K562 (cell line): ENCODE measurements at regions not wholly inside any gene's neighbourhood (a gene's known extent, or its start where the extent isn't known, plus 50 kb on each side); places are given as distances from the start of the nearest gene placed in this dataset.

Source experiments
- ATAC-seq: fragments of 200-7000 bp; cut with Tn5 transposase; 3 replicates; pipeline ENCODE4 v1.9.1; 2020; ENCODE audit warnings: moderate library complexity
- BruUV-seq: library from RNA; stranded (reverse); fragments of 400-500 nt; replicated peaks from 2 replicates; lab custom pipeline; 2021; lab: Mats Ljungman, UMichigan
- CTCF ChIA-PET: fragments of 300-600 bp; formaldehyde crosslinking; extraction: SDS; loops from one replicate; lab custom pipeline; 2021; ENCODE audit warnings: low intra/inter-chr PET ratio; lab: Yijun Ruan, JAX
- POLR2A ChIA-PET: fragments of 300-600, 350-650 bp; sonication (Branson Sonifier 250); formaldehyde crosslinking; extraction: SDS; loops from one replicate; lab custom pipeline; 2021; ENCODE audit warnings: antibody characterized with exemption, inconsistent platforms; lab: Yijun Ruan, JAX
- DNase-seq, 4 experiments: peaks; one replicate each; pipeline versions ENCODE4 v3.0.0 to v3.0.0-alpha.2; 2011 to 2018; ENCODE audit warnings: low spot score in 3 of 4, mixed read lengths in 3 of 4; ENCODE audit errors: extremely low read depth in 1 of 4
- FAIRE-seq: peaks from 2 replicates; lab custom pipeline; 2011; peaks lifted over from hg19 to GRCh38; lab: Jason Lieb, UNC
- H2AFZ ChIP-seq: 2 replicates; pipeline ENCODE4 v1.6.0; 2011; ENCODE audit warnings: low read depth, low read length, control low read depth, inconsistent platforms
- H3K27ac ChIP-seq: fragments of 200-600 bp; 3 replicates; pipeline ENCODE4 v1.8.0; 2011; ENCODE audit warnings: low read depth, mild to moderate bottlenecking, control low read depth, inconsistent platforms, low read length, moderate library complexity, mixed read lengths; ENCODE audit errors: extremely low read depth
- H3K27me3 ChIP-seq, 2 experiments: fragments of 300-600 bp in 1 of 2; 2 replicates in 1 of 2; 3 replicates in 1 of 2; pipeline versions ENCODE4 v1.6.0 to v1.8.0; 2011; ENCODE audit warnings: inconsistent platforms in 2 of 2, low read length in 2 of 2, mild to moderate bottlenecking in 1 of 2, mixed read lengths in 1 of 2, moderate library complexity in 1 of 2; ENCODE audit not compliant: control insufficient read depth in 2 of 2, insufficient read depth in 2 of 2
- H3K36me3 ChIP-seq: fragments of 300-600 bp; 3 replicates; pipeline ENCODE4 v1.8.0; 2011; ENCODE audit warnings: mild to moderate bottlenecking, low read length, inconsistent platforms; ENCODE audit not compliant: control insufficient read depth, insufficient read depth
- H3K4me1 ChIP-seq, 2 experiments: fragments of 200-600 bp in 1 of 2; replicated peaks in 1 of 2; 2 replicates in 1 of 2; 3 replicates in 1 of 2; pipeline versions ENCODE4 v1.5.1 to v1.8.0; 2011; ENCODE audit warnings: inconsistent platforms in 2 of 2, low read length in 2 of 2, mild to moderate bottlenecking in 1 of 2, mixed read lengths in 1 of 2, moderate library complexity in 1 of 2; ENCODE audit not compliant: control insufficient read depth in 2 of 2, insufficient read depth in 2 of 2
- H3K4me2 ChIP-seq: 2 replicates; pipeline ENCODE4 v1.6.1; 2011; ENCODE audit warnings: low read length, control low read depth, inconsistent platforms, mixed read lengths; ENCODE audit not compliant: insufficient read depth
- H3K4me3 ChIP-seq: fragments of 200-600 bp; sonication (generic), shearing (Covaris generic); 2 replicates; pipeline ENCODE4 v1.5.1; 2016; ENCODE audit warnings: control low read depth, inconsistent platforms
- H3K79me2 ChIP-seq: fragments of 200-600 bp; 3 replicates; pipeline ENCODE4 v1.8.0; 2011; ENCODE audit warnings: low read length, inconsistent platforms; ENCODE audit not compliant: control insufficient read depth, insufficient read depth
- H3K9ac ChIP-seq, 2 experiments: 2 replicates each; pipeline versions ENCODE4 v1.6.0 to v1.6.1; 2011; ENCODE audit warnings: low read depth in 2 of 2, low read length in 2 of 2, control low read depth in 1 of 2, inconsistent platforms in 1 of 2, mild to moderate bottlenecking in 1 of 2, mixed read lengths in 1 of 2; ENCODE audit not compliant: insufficient read depth in 1 of 2
- H3K9me1 ChIP-seq: one replicate; pipeline ENCODE4 v1.6.0; 2011; ENCODE audit warnings: inconsistent platforms, mild to moderate bottlenecking, low read length, moderate library complexity; ENCODE audit not compliant: control insufficient read depth, insufficient read depth
- H3K9me3 ChIP-seq: replicated peaks from 2 replicates; pipeline ENCODE4 v1.5.1; 2011; ENCODE audit warnings: low read depth, low read length, inconsistent platforms; ENCODE audit not compliant: control insufficient read depth, insufficient read depth
- H4K20me1 ChIP-seq: replicated peaks from 2 replicates; pipeline ENCODE4 v1.6.1; 2011; ENCODE audit warnings: low read length, inconsistent platforms, mixed read lengths; ENCODE audit not compliant: control insufficient read depth, insufficient read depth
- ERF ChIP-seq: fragments of 450-650 bp; formaldehyde crosslinking; IDR thresholded peaks from 2 replicates; pipeline ENCODE4 v1.4.0; 2020; ENCODE audit warnings: mild to moderate bottlenecking, mixed read lengths
- FOXA3 ChIP-seq, 2 experiments: fragments of 450-650 bp in 1 of 2; sonication (generic) in 1 of 2; formaldehyde crosslinking; IDR thresholded peaks in 1 of 2; conservative IDR thresholded peaks in 1 of 2; 2 replicates each; pipeline versions ENCODE4 v1.4.0 to v1.8.0; 2020 to 2022; ENCODE audit warnings: mild to moderate bottlenecking in 2 of 2, missing genetic modification reagents in 1 of 2
- HMG20A ChIP-seq: fragments of 450-650 bp; formaldehyde crosslinking; conservative IDR thresholded peaks from 2 replicates; pipeline ENCODE4 v1.4.0; 2020; ENCODE audit warnings: mild to moderate bottlenecking, mixed read lengths
- HNRNPL ChIP-seq: fragments of 200-400 bp; formaldehyde crosslinking; IDR thresholded peaks from 2 replicates; pipeline ENCODE4 v1.6.1; 2017; ENCODE audit warnings: low read depth, mild to moderate bottlenecking, low read length
- KLF1 ChIP-seq: fragments of 450-650 bp; IDR thresholded peaks from 2 replicates; pipeline ENCODE4 v1.6.1; 2016; ENCODE audit warnings: missing genetic modification characterization, missing compliant biosample characterization
- POLR2H ChIP-seq: IDR thresholded peaks from 2 replicates; pipeline ENCODE4 v1.6.1; 2016; ENCODE audit warnings: missing genetic modification characterization, low read depth, mild to moderate bottlenecking, control low read depth, missing compliant biosample characterization, moderate library complexity
- SMC3 ChIP-seq: conservative IDR thresholded peaks from 2 replicates; pipeline ENCODE4 v1.6.1; 2011; ENCODE audit warnings: low read depth, low read length, improper control_type of control experiment; ENCODE audit not compliant: insufficient read depth
- SRSF7 ChIP-seq: fragments of 200-400 bp; formaldehyde crosslinking; optimal IDR thresholded peaks from 2 replicates; pipeline ENCODE3; 2017; ENCODE audit warnings: mild to moderate bottlenecking, low read depth, low read length
- TFAM ChIP-seq: fragments of 250-450 bp; sonication (Bioruptor Pico); conservative IDR thresholded peaks from 2 replicates; pipeline ENCODE4 v1.5.0; 2021; ENCODE audit warnings: mild to moderate bottlenecking, moderate library complexity
- WGBS: fragments of 100-300 bp; shearing (Covaris generic); methylation state at CpG from one replicate; pipeline ENCODE4 v1.1.6; 2016; ENCODE audit warnings: low coverage, mixed read lengths; ENCODE audit not compliant: insufficient coverage; ENCODE audit errors: missing lambda C conversion rate; 5-methylcytosine and 5-hydroxymethylcytosine counted together
- in situ Hi-C: fragments of 300-500 bp; cut with MboI; formaldehyde crosslinking; loops from 4 replicates; pipeline ENCODE4 v1.15.0; 2018; ENCODE audit warnings: inconsistent platforms, mixed read lengths
- intact Hi-C: fragments of 100-400 bp; cut with micrococcal nuclease; formaldehyde crosslinking; loops from 2 replicates; pipeline ENCODE4 v1.14.2; 2022
- TF ChIP-seq, protein P1 (sequence below): sonication (generic); formaldehyde crosslinking; IDR thresholded peaks from 2 replicates; pipeline ENCODE4 v1.8.0; 2022; ENCODE audit warnings: missing genetic modification reagents, mild to moderate bottlenecking, moderate library complexity, borderline replicate concordance
- TF ChIP-seq, protein P2 (sequence below): fragments of 200-400 bp; formaldehyde crosslinking; IDR thresholded peaks from 2 replicates; pipeline ENCODE4 v1.6.1; 2017; ENCODE audit warnings: mild to moderate bottlenecking, low read depth, low read length, moderate library complexity

DNA sequence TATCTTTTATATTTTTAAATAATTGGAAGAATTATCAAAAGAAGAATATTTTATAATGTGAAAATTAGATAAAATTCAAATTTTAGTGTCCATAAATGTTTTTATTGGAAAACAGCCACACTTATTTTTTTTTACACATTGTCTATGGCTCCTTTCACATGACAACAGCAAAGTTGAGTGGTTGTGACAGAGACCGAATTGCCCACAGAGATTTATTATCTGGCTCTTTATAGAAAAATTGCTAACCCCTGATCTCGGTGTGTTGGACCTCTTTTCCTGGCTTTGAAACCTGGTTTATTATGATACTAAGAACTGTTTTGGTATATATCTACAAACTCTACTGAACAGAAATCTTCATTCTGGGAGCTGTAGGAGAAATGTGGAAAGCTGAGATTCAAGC is 269.1 kb upstream of the UMPS start:
- Histone ChIP-seq H3K4me3 (no peak overlapping the region), H4K20me1 (no peaks in the 10 kb centered on the region), H3K36me3 (no peaks in the 10 kb centered on the region), H3K4me1 (no peaks in the 10 kb centered on the region), H2AFZ (no peak overlapping the region), H3K9ac (no peak overlapping the region), H3K4me2 (no peak overlapping the region)
- WGBS, result 0% methylated on average over 2 of the region's 2 CpGs
- in situ Hi-C loops, result loop anchor here (10.0 kb wide), 1 partner anchor 446 kb away; no protein-coding TSS in a partner anchor
- FAIRE-seq (no peak), ATAC-seq (no peak)
- CTCF ChIA-PET, result no interaction called here
- no TSS peak for BruUV-seq
- intact Hi-C loops, result loop anchor here (10.0 kb wide), 1 partner anchor 446 kb away; no protein-coding TSS in a partner anchor
- TF ChIP-seq TFAM (CRISPR knock-in tag), result no peak
- TF ChIP-seq, all 486 proteins: peak for 0
- no peaks in the 10 kb centered on the region; a peak in 1 of 5 replicates for H3K27me3 ChIP-seq
- POLR2A ChIA-PET, result no interaction called here
- no peaks in the 10 kb centered on the region for H3K9me3 ChIP-seq
- H3K79me2 ChIP-seq, result no peaks in the 10 kb centered on the region
- no peak overlapping the region for H3K27ac ChIP-seq
- DNase-seq, result no peak
- H3K9me1 ChIP-seq, result no peaks in the 10 kb centered on the region

DNA sequence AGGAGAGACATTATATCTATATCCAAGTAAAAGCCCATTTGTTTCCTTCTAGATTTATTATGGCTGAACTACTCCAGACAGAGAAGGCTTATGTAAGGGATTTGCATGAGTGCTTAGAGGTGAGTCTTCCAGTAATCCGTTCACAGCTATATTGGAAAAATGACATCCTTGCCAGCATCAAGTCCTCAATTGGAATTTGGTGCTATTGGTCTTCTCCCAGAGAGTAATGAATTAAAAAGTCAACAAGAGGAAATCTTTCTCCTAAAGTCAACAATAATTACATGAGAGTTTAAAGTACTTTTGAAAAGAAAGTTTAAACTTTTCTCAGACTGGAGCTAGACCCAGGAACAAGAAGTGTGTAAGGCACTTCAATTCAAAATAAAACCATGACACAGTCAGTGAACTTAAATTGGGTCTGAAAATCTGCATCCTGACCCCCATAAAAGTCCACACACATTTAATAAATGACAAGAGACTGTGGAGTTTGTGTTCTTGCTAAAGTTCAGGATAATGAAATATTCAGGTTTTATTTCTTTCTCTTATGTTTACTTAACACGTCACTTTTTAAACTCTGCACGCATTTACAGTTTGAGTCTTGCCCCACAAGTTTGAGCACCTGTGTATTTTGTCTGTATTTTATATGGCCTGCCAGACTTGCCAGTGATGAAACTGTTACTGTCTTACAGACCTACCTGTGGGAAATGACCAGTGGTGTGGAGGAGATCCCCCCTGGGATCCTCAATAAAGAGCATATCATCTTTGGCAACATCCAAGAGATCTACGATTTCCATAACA is 268.2 kb upstream of the UMPS start:
- Histone ChIP-seq H3K9me1 (no peaks in the 10 kb centered on the region), H3K36me3 (no peaks in the 10 kb centered on the region), H3K27ac (no peak overlapping the region), H3K27me3 (no peaks in the 10 kb centered on the region), H3K9me3 (no peaks in the 10 kb centered on the region), H4K20me1 (no peaks in the 10 kb centered on the region), H3K4me2 (no peak overlapping the region), H3K4me1 (no peaks in the 10 kb centered on the region), H3K9ac (no peak overlapping the region), H2AFZ (no peak overlapping the region), H3K79me2 (no peaks in the 10 kb centered on the region), H3K4me3 (no peak overlapping the region)
- intact Hi-C loops, result loop anchor here (10.0 kb wide), 1 partner anchor 447 kb away; no protein-coding TSS in a partner anchor
- DNase-seq (no peak), ATAC-seq (no peak), FAIRE-seq (no peak)
- 0% methylated on average over 4 of the region's 4 CpGs for WGBS
- in situ Hi-C loops, result loop anchor here (10.0 kb wide), 1 partner anchor 447 kb away; no protein-coding TSS in a partner anchor
- POLR2A ChIA-PET, result interaction anchor here (0.8 kb wide), 1 partner anchor 436 kb away, joined by 4 read pairs; no protein-coding TSS in a partner anchor
- no TSS peak for BruUV-seq
- CTCF ChIA-PET, result no interaction called here
- TF ChIP-seq SMC3 (no peak), FOXA3 (CRISPR knock-in tag; conservative IDR thresholded peaks at IDR 0.05 in 1 of 2, IDR thresholded peaks at IDR 0.05 in 1 of 2) (no peak), ERF (CRISPR knock-in tag) (no peak), KLF1 (no peak), HMG20A (CRISPR knock-in tag) (no peak), POLR2H (tag) (no peak), HNRNPL (no peak), SRSF7 (no peak)
- TF ChIP-seq, protein P1, sequence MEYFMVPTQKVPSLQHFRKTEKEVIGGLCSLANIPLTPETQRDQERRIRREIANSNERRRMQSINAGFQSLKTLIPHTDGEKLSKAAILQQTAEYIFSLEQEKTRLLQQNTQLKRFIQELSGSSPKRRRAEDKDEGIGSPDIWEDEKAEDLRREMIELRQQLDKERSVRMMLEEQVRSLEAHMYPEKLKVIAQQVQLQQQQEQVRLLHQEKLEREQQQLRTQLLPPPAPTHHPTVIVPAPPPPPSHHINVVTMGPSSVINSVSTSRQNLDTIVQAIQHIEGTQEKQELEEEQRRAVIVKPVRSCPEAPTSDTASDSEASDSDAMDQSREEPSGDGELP (CRISPR knock-in tag), result no peak
- TF ChIP-seq, protein P2, sequence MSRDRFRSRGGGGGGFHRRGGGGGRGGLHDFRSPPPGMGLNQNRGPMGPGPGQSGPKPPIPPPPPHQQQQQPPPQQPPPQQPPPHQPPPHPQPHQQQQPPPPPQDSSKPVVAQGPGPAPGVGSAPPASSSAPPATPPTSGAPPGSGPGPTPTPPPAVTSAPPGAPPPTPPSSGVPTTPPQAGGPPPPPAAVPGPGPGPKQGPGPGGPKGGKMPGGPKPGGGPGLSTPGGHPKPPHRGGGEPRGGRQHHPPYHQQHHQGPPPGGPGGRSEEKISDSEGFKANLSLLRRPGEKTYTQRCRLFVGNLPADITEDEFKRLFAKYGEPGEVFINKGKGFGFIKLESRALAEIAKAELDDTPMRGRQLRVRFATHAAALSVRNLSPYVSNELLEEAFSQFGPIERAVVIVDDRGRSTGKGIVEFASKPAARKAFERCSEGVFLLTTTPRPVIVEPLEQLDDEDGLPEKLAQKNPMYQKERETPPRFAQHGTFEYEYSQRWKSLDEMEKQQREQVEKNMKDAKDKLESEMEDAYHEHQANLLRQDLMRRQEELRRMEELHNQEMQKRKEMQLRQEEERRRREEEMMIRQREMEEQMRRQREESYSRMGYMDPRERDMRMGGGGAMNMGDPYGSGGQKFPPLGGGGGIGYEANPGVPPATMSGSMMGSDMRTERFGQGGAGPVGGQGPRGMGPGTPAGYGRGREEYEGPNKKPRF, result no peak
